HepG2 (cell line): ENCODE measurements at regions not wholly inside any gene's neighbourhood (a gene's known extent, or its start where the extent isn't known, plus 50 kb on each side); places are given as distances from the start of the nearest gene placed in this dataset.

Source experiments
- PAX8 ChIP-seq: sonication (generic); formaldehyde crosslinking; IDR thresholded peaks from 2 replicates; pipeline ENCODE4 v1.8.0; 2022; ENCODE audit warnings: mild to moderate bottlenecking, missing genetic modification reagents, borderline replicate concordance
- REXO4 ChIP-seq: sonication (generic); formaldehyde crosslinking; IDR thresholded peaks from 2 replicates; pipeline ENCODE4 v1.8.0; 2022; ENCODE audit warnings: missing genetic modification reagents, mild to moderate bottlenecking, borderline replicate concordance
- ZBTB2 ChIP-seq: sonication (generic); formaldehyde crosslinking; IDR thresholded peaks from 2 replicates; pipeline ENCODE4 v1.8.0; 2022; ENCODE audit warnings: low read depth, missing genetic modification reagents
- ZKSCAN8 ChIP-seq: IDR thresholded peaks from 2 replicates; pipeline ENCODE4 v1.6.1; 2016; ENCODE audit warnings: borderline replicate concordance, missing genetic modification reagents, missing compliant biosample characterization
- ZNF24 ChIP-seq: fragments of 450-650 bp; IDR thresholded peaks from 2 replicates; pipeline ENCODE4 v1.6.1; 2017; ENCODE audit warnings: antibody characterized with exemption, mild to moderate bottlenecking
- ZNF704 ChIP-seq: sonication (generic); formaldehyde crosslinking; IDR thresholded peaks from 2 replicates; pipeline ENCODE4 v1.8.1; 2023; ENCODE audit warnings: mild to moderate bottlenecking, inconsistent platforms, moderate library complexity, missing genetic modification reagents, borderline replicate concordance

- TF ChIP-seq REXO4 (no peak), ZNF24 (no peak), PAX8 (no peak), ZBTB2 (CRISPR knock-in tag) (no peak), ZNF704 (no peak), ZKSCAN8 (CRISPR knock-in tag) (no peak)
Observed at GRCh38 chr6:28725274-28725809, 198.4 kb downstream of the TRIM27 start.
